ENCODE measurements at regions not wholly inside any gene's neighbourhood (a gene's known extent, or its start where the extent isn't known, plus 50 kb on each side); places are given as distances from the start of the nearest gene placed in this dataset.
"Not testable (repeated sequence)": the region's sequence is repeated elsewhere in the genome, so short reads cannot be mapped to it uniquely, and the experiment has no call there.

GRCh38 chr9:90167914-90168313 is 474.7 kb downstream of the DIRAS2 start:
- TF ChIP-seq CTCF (IDR thresholded peaks at IDR 0.05), result no peak
- Histone ChIP-seq H3K9me3 (no peaks in the 10 kb centered on the region), H3K27ac (no peak overlapping the region), H3K4me1 (ENCODE audit: control insufficient read depth in 1 of 2, insufficient read depth in 1 of 2, low read depth in 1 of 2, low read length in 1 of 2) (no peaks in the 10 kb centered on the region), H3K36me3 (no peaks in the 10 kb centered on the region), H3K4me3 (ENCODE audit: low read depth in 1 of 2, low read length in 1 of 2) (no peak overlapping the region), H3K27me3 (no peaks in the 10 kb centered on the region)

GRCh38 chr9:90169490-90169889 is 473.1 kb downstream of the DIRAS2 start:
- Histone ChIP-seq H3K27ac (no peak overlapping the region), H3K9me3 (no peaks in the 10 kb centered on the region), H3K27me3 (no peaks in the 10 kb centered on the region), H3K4me3 (ENCODE audit: low read depth in 1 of 2, low read length in 1 of 2) (no peak overlapping the region), H3K36me3 (no peaks in the 10 kb centered on the region), H3K4me1 (ENCODE audit: control insufficient read depth in 1 of 2, insufficient read depth in 1 of 2, low read depth in 1 of 2, low read length in 1 of 2) (no peaks in the 10 kb centered on the region)
- TF ChIP-seq CTCF (IDR thresholded peaks at IDR 0.05), result no peak

- H3K4me3 ChIP-seq (ENCODE audit: low read depth in 1 of 2, low read length in 1 of 2); H3K27ac ChIP-seq; H3K9me3 ChIP-seq; H3K27me3 ChIP-seq; H3K36me3 ChIP-seq; H3K4me1 ChIP-seq (ENCODE audit: control insufficient read depth in 1 of 2, insufficient read depth in 1 of 2, low read depth in 1 of 2, low read length in 1 of 2): not testable (repeated sequence)
Measured at GRCh38 chr9:90173935-90174334, 468.7 kb downstream of the DIRAS2 start.

- not testable (repeated sequence) for H3K9me3 ChIP-seq; H3K4me3 ChIP-seq (ENCODE audit: low read depth in 1 of 2, low read length in 1 of 2); H3K27ac ChIP-seq; H3K27me3 ChIP-seq; H3K4me1 ChIP-seq (ENCODE audit: control insufficient read depth in 1 of 2, insufficient read depth in 1 of 2, low read depth in 1 of 2, low read length in 1 of 2); H3K36me3 ChIP-seq
Measured at GRCh38 chr9:90174346-90174745, 468.3 kb downstream of the DIRAS2 start.

GRCh38 chr9:90175257-90175656 is 467.4 kb downstream of the DIRAS2 start:
- no peaks in the 10 kb centered on the region for H3K36me3 ChIP-seq
- no peak for TF ChIP-seq CTCF (IDR thresholded peaks at IDR 0.05)
- H3K27ac ChIP-seq, result no peak overlapping the region
- no peaks in the 10 kb centered on the region for H3K9me3 ChIP-seq
- peaks cover under 1 to 3% of the 10 kb centered on the region in 2 experiments for H3K4me1 ChIP-seq (ENCODE audit: control insufficient read depth in 1 of 2, insufficient read depth in 1 of 2, low read depth in 1 of 2, low read length in 1 of 2)
- H3K4me3 ChIP-seq (ENCODE audit: low read depth in 1 of 2, low read length in 1 of 2), result no peak overlapping the region
- no peaks in the 10 kb centered on the region for H3K27me3 ChIP-seq

GRCh38 chr9:90175865-90176264 is 466.8 kb downstream of the DIRAS2 start:
- no peaks in the 10 kb centered on the region for H3K27me3 ChIP-seq
- H3K9me3 ChIP-seq, result no peaks in the 10 kb centered on the region
- no peak overlapping the region for H3K4me3 ChIP-seq (ENCODE audit: low read depth in 1 of 2, low read length in 1 of 2)
- H3K36me3 ChIP-seq, result no peaks in the 10 kb centered on the region
- no peak overlapping the region for H3K27ac ChIP-seq
- no peak for TF ChIP-seq CTCF (IDR thresholded peaks at IDR 0.05)
- peaks cover 5 to 7% of the 10 kb centered on the region in 2 experiments for H3K4me1 ChIP-seq (ENCODE audit: control insufficient read depth in 1 of 2, insufficient read depth in 1 of 2, low read depth in 1 of 2, low read length in 1 of 2)

GRCh38 chr9:90176901-90177300 is 465.7 kb downstream of the DIRAS2 start:
- Histone ChIP-seq H3K27ac (no peak overlapping the region), H3K4me1 (ENCODE audit: control insufficient read depth in 1 of 2, insufficient read depth in 1 of 2, low read depth in 1 of 2, low read length in 1 of 2) (peaks cover 5 to 7% of the 10 kb centered on the region in 2 experiments), H3K36me3 (no peaks in the 10 kb centered on the region), H3K9me3 (no peaks in the 10 kb centered on the region), H3K27me3 (no peaks in the 10 kb centered on the region), H3K4me3 (ENCODE audit: low read depth in 1 of 2, low read length in 1 of 2) (no peak overlapping the region)
- no peak for TF ChIP-seq CTCF (IDR thresholded peaks at IDR 0.05)

All from neutrophil (primary cell).